Testis (tissue), 2 donors: ENCODE measurements at regions not wholly inside any gene's neighbourhood (a gene's known extent, or its start where the extent isn't known, plus 50 kb on each side); places are given as distances from the start of the nearest gene placed in this dataset.

ENCODE experiments used
- DNase-seq: peaks from one replicate; pipeline ENCODE4 v3.0.0-alpha.2; 2019
- H3K27ac ChIP-seq, 2 donors: fragments of 200-600 bp; sonication (generic); one replicate each; pipeline ENCODE4 v1.5.1; 2019
- H3K27me3 ChIP-seq: fragments of 200-600 bp; sonication (generic); one replicate; pipeline ENCODE4 v1.5.1; 2019
- H3K36me3 ChIP-seq: fragments of 200-600 bp; sonication (generic); one replicate; pipeline ENCODE4 v1.5.1; 2017; ENCODE audit warnings: low read depth; ENCODE audit errors: missing control alignments
- H3K4me1 ChIP-seq: fragments of 200-600 bp; sonication (generic); one replicate; pipeline ENCODE4 v1.5.1; 2019
- H3K4me3 ChIP-seq, 2 donors: fragments of 200-600 bp; sonication (generic); one replicate each; pipeline ENCODE4 v1.5.1; 2017 to 2019
- H3K9me3 ChIP-seq: fragments of 200-600 bp; sonication (generic); one replicate; pipeline ENCODE4 v1.5.1; 2017
- POLR2A ChIP-seq: fragments of 450-650 bp; IDR thresholded peaks from one replicate; pipeline ENCODE4 v1.6.1; 2017; ENCODE audit warnings: antibody characterized with exemption, mild to moderate bottlenecking, moderate library complexity
- WGBS, 2 donors: methylation state at CpG; one replicate each; pipeline ENCODE4 v1.1.5; 2018; 5-methylcytosine and 5-hydroxymethylcytosine counted together
- intact Hi-C: fragments of 100-400 bp; cut with DNase I; formaldehyde crosslinking; loops from one replicate; pipeline ENCODE4 v1.15.1; 2023; ENCODE audit warnings: low total_unique reads
- TF ChIP-seq, protein P1 (sequence below), 3 experiments: fragments of 450-650 bp in 2 of 3; fragments of 200-600 bp in 1 of 3; sonication (generic) in 1 of 3; IDR thresholded peaks; one replicate each; pipeline ENCODE4 v1.5.1; 2016 to 2019; ENCODE audit warnings: antibody characterized with exemption in 3 of 3, mild to moderate bottlenecking in 2 of 3, moderate library complexity in 1 of 3

DNA sequence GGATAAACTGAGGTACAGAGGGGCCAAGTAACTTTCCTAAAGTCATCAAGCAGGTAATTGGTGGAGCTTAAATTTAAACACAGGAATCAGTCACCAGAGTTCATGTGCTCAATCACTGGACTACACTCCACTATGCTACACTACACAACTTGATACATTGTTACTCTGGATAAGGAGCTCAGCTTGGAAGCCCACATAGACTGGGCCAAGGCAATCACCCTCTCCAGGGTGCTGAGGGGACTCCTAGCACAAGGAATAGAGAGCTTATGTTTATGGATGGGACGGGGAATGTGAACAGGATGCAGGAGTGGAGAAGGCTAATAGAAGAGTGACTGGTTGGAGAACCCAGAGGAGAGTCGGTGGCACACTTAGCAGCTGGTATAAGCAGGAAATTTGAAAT lies 113.5 kb upstream of the NFIB start:
- Histone ChIP-seq H3K27ac (no peak overlapping the region), H3K4me1 (no peaks in the 10 kb centered on the region), H3K4me3 (no peak overlapping the region), H3K9me3 (no peaks in the 10 kb centered on the region), H3K36me3 (no peaks in the 10 kb centered on the region), H3K27me3 (no peaks in the 10 kb centered on the region)
- intact Hi-C loops = no loop called here
- TF ChIP-seq, protein P1, sequence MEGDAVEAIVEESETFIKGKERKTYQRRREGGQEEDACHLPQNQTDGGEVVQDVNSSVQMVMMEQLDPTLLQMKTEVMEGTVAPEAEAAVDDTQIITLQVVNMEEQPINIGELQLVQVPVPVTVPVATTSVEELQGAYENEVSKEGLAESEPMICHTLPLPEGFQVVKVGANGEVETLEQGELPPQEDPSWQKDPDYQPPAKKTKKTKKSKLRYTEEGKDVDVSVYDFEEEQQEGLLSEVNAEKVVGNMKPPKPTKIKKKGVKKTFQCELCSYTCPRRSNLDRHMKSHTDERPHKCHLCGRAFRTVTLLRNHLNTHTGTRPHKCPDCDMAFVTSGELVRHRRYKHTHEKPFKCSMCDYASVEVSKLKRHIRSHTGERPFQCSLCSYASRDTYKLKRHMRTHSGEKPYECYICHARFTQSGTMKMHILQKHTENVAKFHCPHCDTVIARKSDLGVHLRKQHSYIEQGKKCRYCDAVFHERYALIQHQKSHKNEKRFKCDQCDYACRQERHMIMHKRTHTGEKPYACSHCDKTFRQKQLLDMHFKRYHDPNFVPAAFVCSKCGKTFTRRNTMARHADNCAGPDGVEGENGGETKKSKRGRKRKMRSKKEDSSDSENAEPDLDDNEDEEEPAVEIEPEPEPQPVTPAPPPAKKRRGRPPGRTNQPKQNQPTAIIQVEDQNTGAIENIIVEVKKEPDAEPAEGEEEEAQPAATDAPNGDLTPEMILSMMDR (IDR thresholded peaks at IDR 0.05) = no peak
- TF ChIP-seq POLR2A = no peak
- 78 to 80% methylated on average over 2 of the region's 2 CpGs for WGBS, 2 donors
- DNase-seq = peak; percentile 54

DNA sequence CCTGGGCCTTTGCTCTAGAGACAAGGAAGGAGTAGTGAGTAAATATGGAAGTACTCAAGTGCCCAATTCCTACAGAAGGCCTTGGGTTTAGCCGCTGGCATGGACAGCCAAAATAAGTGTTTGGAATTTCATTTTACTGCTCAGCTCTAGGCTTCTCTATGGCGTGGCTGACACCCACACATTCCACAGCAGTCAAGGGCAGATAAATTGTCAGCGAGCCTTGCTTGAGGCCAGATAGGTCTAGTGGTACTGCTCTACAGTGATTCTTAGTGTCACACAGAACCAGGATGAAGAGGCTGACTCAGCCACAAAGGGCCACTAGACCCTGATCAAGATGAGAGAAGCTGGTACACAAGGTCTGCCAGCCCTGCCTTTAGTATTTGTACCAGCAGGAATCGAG lies 111.0 kb upstream of the NFIB start:
- intact Hi-C loops = no loop called here
- TF ChIP-seq POLR2A = no peak
- TF ChIP-seq, protein P1 (IDR thresholded peaks at IDR 0.05) = no peak
- H3K36me3 ChIP-seq = no peaks in the 10 kb centered on the region
- no peak for DNase-seq
- H3K9me3 ChIP-seq = no peaks in the 10 kb centered on the region
- no peaks in the 10 kb centered on the region for H3K27me3 ChIP-seq
- no peak overlapping the region for H3K4me3 ChIP-seq
- WGBS, 2 donors = 63 to 69% methylated on average over 4 of the region's 4 CpGs
- no peaks in the 10 kb centered on the region for H3K4me1 ChIP-seq
- H3K27ac ChIP-seq = no peak overlapping the region

DNA sequence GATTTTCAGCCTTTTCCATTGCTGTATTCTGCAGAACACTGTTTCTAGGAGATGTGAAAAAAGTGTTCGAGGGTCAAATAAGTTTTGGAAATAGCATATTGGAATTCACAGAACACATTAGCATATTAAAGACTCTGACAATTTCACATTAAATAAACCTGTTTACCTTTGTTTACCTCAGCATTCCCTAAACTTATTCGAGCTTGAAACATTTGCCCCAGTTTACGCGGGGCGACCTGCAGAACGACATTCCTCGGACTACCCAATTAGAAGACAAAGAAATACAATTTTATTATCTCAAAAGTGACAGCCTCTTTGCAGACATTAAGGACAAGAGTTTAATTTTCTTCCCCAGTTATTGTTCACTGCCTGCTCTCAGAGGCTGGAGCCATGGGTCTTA lies 110.3 kb upstream of the NFIB start:
- Histone ChIP-seq H3K27ac (no peak overlapping the region), H3K4me1 (no peaks in the 10 kb centered on the region), H3K9me3 (no peaks in the 10 kb centered on the region), H3K36me3 (no peaks in the 10 kb centered on the region), H3K4me3 (no peak overlapping the region), H3K27me3 (no peaks in the 10 kb centered on the region)
- 92 to 95% methylated on average over 7 of the region's 7 CpGs for WGBS, 2 donors
- TF ChIP-seq POLR2A = no peak
- TF ChIP-seq, protein P1 (IDR thresholded peaks at IDR 0.05) = no peak
- intact Hi-C loops = no loop called here
- DNase-seq = no peak

DNA sequence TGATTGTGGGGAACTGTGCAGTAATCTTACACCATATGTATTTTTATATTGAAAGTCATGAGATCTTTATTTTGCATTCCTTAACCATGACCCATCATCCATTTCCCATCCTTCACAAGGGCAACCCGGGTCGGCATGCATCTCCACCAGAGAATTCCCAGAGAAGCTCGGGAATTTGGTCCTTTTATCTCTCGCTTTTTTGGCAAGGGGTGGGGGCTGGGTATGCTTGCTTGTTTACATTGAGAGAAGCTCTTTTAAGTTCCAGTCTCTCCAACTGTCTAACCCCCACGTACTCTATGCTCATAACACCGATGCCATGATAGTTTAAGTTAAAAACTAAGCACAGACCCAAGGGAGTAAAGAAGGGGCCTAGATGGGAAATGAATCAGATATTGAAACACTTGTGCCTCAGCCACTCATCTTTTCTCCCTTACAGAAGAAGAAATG lies 109.9 kb upstream of the NFIB start:
- TF ChIP-seq POLR2A = no peak
- TF ChIP-seq, protein P1 (IDR thresholded peaks at IDR 0.05) = no peak
- no peak for DNase-seq
- Histone ChIP-seq H3K4me3 (no peak overlapping the region), H3K4me1 (no peaks in the 10 kb centered on the region), H3K27me3 (no peaks in the 10 kb centered on the region), H3K9me3 (no peaks in the 10 kb centered on the region), H3K27ac (no peak overlapping the region), H3K36me3 (no peaks in the 10 kb centered on the region)
- WGBS, 2 donors = 75 to 84% methylated on average over 6 of the region's 6 CpGs
- intact Hi-C loops = no loop called here

DNA sequence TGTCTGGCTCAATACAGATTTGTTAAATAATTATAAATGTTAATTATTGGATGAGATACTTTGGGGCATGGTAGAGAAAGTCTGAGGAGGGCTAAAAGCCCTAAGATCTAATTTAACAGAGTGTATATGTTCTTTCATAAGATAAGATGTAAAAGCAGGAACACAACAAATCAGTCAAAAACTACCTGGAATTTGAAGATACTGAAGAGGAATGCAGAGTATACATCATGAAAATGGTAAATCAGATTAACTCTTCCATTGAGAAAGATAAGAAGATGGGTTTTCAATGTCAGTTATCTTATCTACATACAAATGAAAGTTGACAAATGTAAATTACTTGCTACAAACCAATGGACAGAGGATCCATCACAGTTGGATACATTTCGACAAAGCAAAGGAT lies 107.3 kb upstream of the NFIB start:
- no peak for TF ChIP-seq POLR2A
- TF ChIP-seq, protein P1 (IDR thresholded peaks at IDR 0.05) = no peak
- Histone ChIP-seq H3K27ac (no peak overlapping the region), H3K36me3 (no peaks in the 10 kb centered on the region), H3K9me3 (no peaks in the 10 kb centered on the region), H3K27me3 (no peaks in the 10 kb centered on the region), H3K4me1 (no peaks in the 10 kb centered on the region), H3K4me3 (no peak overlapping the region)
- WGBS, 2 donors = 95 to 97% methylated on average over 1 of the region's 1 CpG
- intact Hi-C loops = no loop called here
- DNase-seq = no peak
